Endothelial cell of umbilical vein (primary cell): ENCODE measurements at regions not wholly inside any gene's neighbourhood (a gene's known extent, or its start where the extent isn't known, plus 50 kb on each side); places are given as distances from the start of the nearest gene placed in this dataset.

Source experiments
- EZH2 ChIP-seq: IDR thresholded peaks from 2 replicates; pipeline ENCODE4 v1.6.1; 2012; ENCODE audit warnings: borderline replicate concordance, low read depth, mild to moderate bottlenecking, moderate library complexity, low read length, inconsistent platforms; ENCODE audit not compliant: severe bottlenecking
- POLR2A ChIP-seq: IDR thresholded peaks from 2 replicates; pipeline ENCODE4 v1.6.1; 2012; ENCODE audit warnings: low read depth, mild to moderate bottlenecking, control low read depth, low read length
- POLR2AphosphoS5 ChIP-seq: IDR thresholded peaks from 2 replicates; pipeline ENCODE4 v1.6.1; 2012; ENCODE audit warnings: low read depth, mild to moderate bottlenecking, control low read depth, low read length, moderate library complexity; ENCODE audit not compliant: insufficient read depth
- TF ChIP-seq, protein P1 (sequence below), 2 donors: IDR thresholded peaks; 1 replicate in 1 of 2; 2 replicates in 1 of 2; pipeline ENCODE4 v1.5.1; 2011; ENCODE audit warnings: low read length in 2 of 2, mild to moderate bottlenecking in 2 of 2, moderate library complexity in 2 of 2, control low read depth in 1 of 2, inconsistent platforms in 1 of 2, low read depth in 1 of 2; ENCODE audit not compliant: insufficient read depth in 1 of 2; ENCODE audit errors: extremely low read depth in 1 of 2

DNA sequence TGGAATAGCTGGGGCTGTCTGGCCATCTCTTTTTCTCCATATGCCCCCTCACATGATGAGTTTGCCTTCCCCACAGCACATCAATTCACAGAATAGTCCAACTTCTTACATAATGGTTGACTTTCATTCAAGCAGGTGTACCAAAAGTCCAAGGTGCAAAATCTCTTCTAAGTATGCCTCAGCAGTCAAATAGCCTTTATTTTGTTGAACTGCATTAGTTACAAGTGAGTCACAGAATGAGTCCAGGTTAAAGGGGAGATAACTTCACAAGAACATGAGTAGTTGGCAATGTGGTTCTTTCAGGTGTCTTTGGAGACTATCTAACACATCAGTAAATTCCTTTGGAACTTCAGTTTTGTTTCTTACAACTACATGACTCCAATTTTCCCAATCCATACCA lies 672.5 kb downstream of the PRELID2 start:
- TF ChIP-seq, protein P1, sequence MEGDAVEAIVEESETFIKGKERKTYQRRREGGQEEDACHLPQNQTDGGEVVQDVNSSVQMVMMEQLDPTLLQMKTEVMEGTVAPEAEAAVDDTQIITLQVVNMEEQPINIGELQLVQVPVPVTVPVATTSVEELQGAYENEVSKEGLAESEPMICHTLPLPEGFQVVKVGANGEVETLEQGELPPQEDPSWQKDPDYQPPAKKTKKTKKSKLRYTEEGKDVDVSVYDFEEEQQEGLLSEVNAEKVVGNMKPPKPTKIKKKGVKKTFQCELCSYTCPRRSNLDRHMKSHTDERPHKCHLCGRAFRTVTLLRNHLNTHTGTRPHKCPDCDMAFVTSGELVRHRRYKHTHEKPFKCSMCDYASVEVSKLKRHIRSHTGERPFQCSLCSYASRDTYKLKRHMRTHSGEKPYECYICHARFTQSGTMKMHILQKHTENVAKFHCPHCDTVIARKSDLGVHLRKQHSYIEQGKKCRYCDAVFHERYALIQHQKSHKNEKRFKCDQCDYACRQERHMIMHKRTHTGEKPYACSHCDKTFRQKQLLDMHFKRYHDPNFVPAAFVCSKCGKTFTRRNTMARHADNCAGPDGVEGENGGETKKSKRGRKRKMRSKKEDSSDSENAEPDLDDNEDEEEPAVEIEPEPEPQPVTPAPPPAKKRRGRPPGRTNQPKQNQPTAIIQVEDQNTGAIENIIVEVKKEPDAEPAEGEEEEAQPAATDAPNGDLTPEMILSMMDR (IDR thresholded peaks at IDR 0.05; ENCODE audit: extremely low read depth in 1 of 2, insufficient read depth in 1 of 2, low read depth in 1 of 2, low read length in 2 of 2), result no peak
- no peak for TF ChIP-seq EZH2
- no peak for TF ChIP-seq POLR2A
- TF ChIP-seq POLR2AphosphoS5, result no peak
